Astrocyte of the cerebellum (primary cell): ENCODE measurements at regions not wholly inside any gene's neighbourhood (a gene's known extent, or its start where the extent isn't known, plus 50 kb on each side); places are given as distances from the start of the nearest gene placed in this dataset.

Experiments used
- DNase-seq: peaks from one replicate; pipeline ENCODE4 v3.0.0-alpha.2; 2011; ENCODE audit warnings: low read depth
- H3K4me3 ChIP-seq: 2 replicates; pipeline ENCODE4 v1.5.1; 2011; ENCODE audit warnings: mild to moderate bottlenecking, low read depth, low read length, moderate library complexity
- CTCF ChIP-seq: IDR thresholded peaks from 2 replicates; pipeline ENCODE4 v1.5.1; 2012; ENCODE audit warnings: low read length, low read depth, moderate library complexity, mild to moderate bottlenecking; ENCODE audit errors: missing control alignments
- in situ Hi-C: cut with HindIII; loops from 2 replicates; pipeline ENCODE4 v1.10.0; 2017; ENCODE audit warnings: low sequenced_read_pairs

- in situ Hi-C loops = no loop called here
Measured at GRCh38 chr1:193472838-193473398, 286.5 kb upstream of the B3GALT2 start.

GRCh38 chr1:193472430-193472829 is 286.0 kb upstream of the B3GALT2 start:
- DNase-seq = no peak

More at GRCh38 chr1:193472838-193473398, 286.5 kb upstream of the B3GALT2 start:
- H3K4me3 ChIP-seq = no peak overlapping the region
- no peak for TF ChIP-seq CTCF
- no peak for DNase-seq

GRCh38 chr1:193471981-193472380 is 285.6 kb upstream of the B3GALT2 start:
- TF ChIP-seq CTCF = no peak
- H3K4me3 ChIP-seq = no peak overlapping the region
- in situ Hi-C loops = no loop called here
- DNase-seq = no peak

More at GRCh38 chr1:193472430-193472829, 286.0 kb upstream of the B3GALT2 start:
- TF ChIP-seq CTCF = no peak
- in situ Hi-C loops = no loop called here
- H3K4me3 ChIP-seq = no peak overlapping the region

- no peak for TF ChIP-seq CTCF
- DNase-seq = no peak
- no peak overlapping the region for H3K4me3 ChIP-seq
- in situ Hi-C loops = no loop called here
Measured at GRCh38 chr1:193463326-193463932, 277.0 kb upstream of the B3GALT2 start.

GRCh38 chr1:193462629-193463320 is 276.4 kb upstream of the B3GALT2 start:
- in situ Hi-C loops = no loop called here
- DNase-seq = peak; percentile 18
- no peak for TF ChIP-seq CTCF
- no peak overlapping the region for H3K4me3 ChIP-seq

GRCh38 chr1:193458628-193459027 is 272.2 kb upstream of the B3GALT2 start:
- TF ChIP-seq CTCF = no peak
- H3K4me3 ChIP-seq = no peak overlapping the region
- in situ Hi-C loops = no loop called here
- DNase-seq = no peak
